ENCODE measurements at regions not wholly inside any gene's neighbourhood (a gene's known extent, or its start where the extent isn't known, plus 50 kb on each side); places are given as distances from the start of the nearest gene placed in this dataset.

DNA sequence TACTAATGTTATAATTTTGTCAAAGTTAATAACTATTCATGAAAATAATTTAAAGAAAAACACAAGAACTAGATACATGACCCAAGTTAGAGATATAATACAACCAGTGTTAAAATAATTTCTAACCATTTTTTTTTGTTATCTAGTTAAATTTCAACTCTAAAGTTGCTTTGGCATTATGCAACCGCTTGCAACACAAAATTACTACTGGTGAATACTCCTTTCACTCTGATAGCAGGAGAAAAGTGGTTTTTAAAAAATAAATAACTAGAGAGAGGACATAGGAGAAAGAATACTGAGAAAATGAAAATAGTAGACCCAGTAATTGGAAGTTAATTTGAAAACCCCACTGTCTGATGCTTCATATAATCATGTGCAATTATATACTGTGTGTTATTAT is 622.4 kb upstream of the GRIN3A start:
- TF ChIP-seq, protein P1, sequence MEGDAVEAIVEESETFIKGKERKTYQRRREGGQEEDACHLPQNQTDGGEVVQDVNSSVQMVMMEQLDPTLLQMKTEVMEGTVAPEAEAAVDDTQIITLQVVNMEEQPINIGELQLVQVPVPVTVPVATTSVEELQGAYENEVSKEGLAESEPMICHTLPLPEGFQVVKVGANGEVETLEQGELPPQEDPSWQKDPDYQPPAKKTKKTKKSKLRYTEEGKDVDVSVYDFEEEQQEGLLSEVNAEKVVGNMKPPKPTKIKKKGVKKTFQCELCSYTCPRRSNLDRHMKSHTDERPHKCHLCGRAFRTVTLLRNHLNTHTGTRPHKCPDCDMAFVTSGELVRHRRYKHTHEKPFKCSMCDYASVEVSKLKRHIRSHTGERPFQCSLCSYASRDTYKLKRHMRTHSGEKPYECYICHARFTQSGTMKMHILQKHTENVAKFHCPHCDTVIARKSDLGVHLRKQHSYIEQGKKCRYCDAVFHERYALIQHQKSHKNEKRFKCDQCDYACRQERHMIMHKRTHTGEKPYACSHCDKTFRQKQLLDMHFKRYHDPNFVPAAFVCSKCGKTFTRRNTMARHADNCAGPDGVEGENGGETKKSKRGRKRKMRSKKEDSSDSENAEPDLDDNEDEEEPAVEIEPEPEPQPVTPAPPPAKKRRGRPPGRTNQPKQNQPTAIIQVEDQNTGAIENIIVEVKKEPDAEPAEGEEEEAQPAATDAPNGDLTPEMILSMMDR (conservative IDR thresholded peaks at IDR 0.05 in 1 of 2, IDR thresholded peaks at IDR 0.05 in 1 of 2; ENCODE audit: low read depth in 1 of 2, low read length in 2 of 2) = no peak
- TF ChIP-seq EZH2 (IDR thresholded peaks at IDR 0.05; ENCODE audit: low read length, missing control alignments) = no peak

Measured in fibroblast of lung (primary cell).